ENCODE measurements at regions not wholly inside any gene's neighbourhood (a gene's known extent, or its start where the extent isn't known, plus 50 kb on each side); places are given as distances from the start of the nearest gene placed in this dataset.

DNA sequence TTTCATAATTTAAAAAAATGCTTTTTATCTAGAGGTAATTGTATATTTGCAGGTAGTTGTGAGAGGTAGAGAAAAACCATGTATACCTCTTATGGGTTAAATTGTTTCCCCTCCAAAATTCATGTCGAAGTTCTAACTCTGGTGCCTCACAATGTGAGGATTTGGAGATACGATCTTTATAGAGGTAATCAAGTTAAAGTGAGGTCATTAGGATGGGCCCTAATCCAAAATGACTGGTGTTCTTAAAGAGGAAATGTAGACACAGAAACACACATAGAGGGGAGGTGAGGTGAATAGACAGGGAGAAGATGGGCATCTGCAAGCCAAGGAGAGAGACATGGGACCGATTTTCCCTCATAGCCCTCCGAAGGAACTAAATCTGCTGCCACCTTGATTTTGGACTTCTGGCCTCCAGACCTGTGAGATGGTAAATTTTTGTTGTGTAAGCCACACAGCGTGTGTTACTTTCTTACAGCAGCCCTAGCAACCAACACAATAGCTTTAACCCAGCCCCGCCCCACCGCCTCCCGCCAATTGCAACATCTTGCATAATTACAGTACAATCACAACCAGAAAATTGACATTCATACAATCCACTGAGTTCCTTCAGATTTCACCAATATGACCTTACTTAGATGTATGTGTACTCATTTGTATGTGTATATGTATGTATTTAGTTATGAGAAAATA, 208.9 kb downstream of the MIB1 start:
- no peaks in the 10 kb centered on the region for H3K27me3 ChIP-seq
- H3K9me3 ChIP-seq, result no peaks in the 10 kb centered on the region
- intact Hi-C loops (cut with DNase I), result no loop called here
- H3K27ac ChIP-seq, result no peak overlapping the region
- no peaks in the 10 kb centered on the region for H3K4me1 ChIP-seq
- TF ChIP-seq, protein P1, sequence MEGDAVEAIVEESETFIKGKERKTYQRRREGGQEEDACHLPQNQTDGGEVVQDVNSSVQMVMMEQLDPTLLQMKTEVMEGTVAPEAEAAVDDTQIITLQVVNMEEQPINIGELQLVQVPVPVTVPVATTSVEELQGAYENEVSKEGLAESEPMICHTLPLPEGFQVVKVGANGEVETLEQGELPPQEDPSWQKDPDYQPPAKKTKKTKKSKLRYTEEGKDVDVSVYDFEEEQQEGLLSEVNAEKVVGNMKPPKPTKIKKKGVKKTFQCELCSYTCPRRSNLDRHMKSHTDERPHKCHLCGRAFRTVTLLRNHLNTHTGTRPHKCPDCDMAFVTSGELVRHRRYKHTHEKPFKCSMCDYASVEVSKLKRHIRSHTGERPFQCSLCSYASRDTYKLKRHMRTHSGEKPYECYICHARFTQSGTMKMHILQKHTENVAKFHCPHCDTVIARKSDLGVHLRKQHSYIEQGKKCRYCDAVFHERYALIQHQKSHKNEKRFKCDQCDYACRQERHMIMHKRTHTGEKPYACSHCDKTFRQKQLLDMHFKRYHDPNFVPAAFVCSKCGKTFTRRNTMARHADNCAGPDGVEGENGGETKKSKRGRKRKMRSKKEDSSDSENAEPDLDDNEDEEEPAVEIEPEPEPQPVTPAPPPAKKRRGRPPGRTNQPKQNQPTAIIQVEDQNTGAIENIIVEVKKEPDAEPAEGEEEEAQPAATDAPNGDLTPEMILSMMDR (IDR thresholded peaks at IDR 0.05), result no peak
- no peak for TF ChIP-seq POLR2A (IDR thresholded peaks at IDR 0.05)
- no peaks in the 10 kb centered on the region for H3K36me3 ChIP-seq
- H3K4me3 ChIP-seq, result no peak overlapping the region
- 73% methylated on average over 7 of the region's 8 CpGs for WGBS (ENCODE audit: insufficient coverage, low coverage, low lambda C conversion rate, missing lambda C conversion rate)
- DNase-seq (no peak), ATAC-seq (no peak)

DNA sequence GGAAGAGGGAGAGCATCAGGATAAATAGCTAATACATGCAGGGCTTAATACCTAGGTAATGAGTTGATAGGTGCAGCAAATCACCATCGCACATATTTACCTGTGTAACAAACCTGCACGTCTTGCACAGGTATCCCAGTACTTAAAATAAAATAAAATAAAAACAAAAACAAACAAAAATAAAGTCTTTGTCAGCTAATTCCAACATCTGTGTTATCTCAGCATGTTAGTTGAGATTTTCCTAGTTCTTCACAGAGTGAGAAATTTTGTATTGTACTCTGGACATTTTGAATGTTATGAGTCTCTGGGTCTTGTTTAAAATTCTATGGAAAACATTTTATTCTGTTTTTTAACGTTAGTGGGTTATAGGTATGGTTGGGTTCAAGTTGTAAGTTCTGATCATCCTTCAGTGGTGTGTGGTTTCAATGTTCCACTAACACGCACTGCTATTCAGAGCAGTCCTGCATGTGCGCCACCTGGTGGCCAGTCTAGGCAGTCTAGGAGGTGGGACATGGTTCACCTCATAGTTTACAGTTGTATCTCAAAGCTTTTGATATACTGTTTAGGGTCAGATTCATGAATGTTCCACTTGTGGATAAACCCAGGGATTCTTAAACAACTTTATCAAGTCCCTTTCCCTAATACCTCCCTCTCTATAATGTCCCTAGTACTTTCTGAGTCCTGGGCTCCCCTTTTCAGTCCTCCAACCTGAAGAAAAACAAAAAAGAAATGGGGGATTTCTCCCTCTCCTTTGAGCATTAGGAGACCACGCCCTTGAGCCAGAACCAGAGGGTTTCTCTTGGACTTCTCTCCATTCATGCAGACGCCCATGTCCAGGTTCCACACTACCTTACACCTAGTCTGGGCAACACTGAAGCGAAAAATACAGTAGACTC, 213.4 kb upstream of the GATA6 start:
- Histone ChIP-seq H3K4me3 (no peak overlapping the region), H3K36me3 (no peaks in the 10 kb centered on the region), H3K4me1 (no peaks in the 10 kb centered on the region), H3K27me3 (no peaks in the 10 kb centered on the region), H3K27ac (no peak overlapping the region), H3K9me3 (no peaks in the 10 kb centered on the region)
- DNase-seq (peak; percentile 83 to 87 (median 86)), ATAC-seq (peak; percentile 96 to 97 (median 97))
- TF ChIP-seq, protein P1 (IDR thresholded peaks at IDR 0.05), result peak; percentile 77 to 97 (median 96)
- no peak for TF ChIP-seq POLR2A (IDR thresholded peaks at IDR 0.05)
- intact Hi-C loops (cut with DNase I), result no loop called here
- 33% methylated on average over 8 of the region's 8 CpGs for WGBS (ENCODE audit: insufficient coverage, low coverage, low lambda C conversion rate, missing lambda C conversion rate)

DNA sequence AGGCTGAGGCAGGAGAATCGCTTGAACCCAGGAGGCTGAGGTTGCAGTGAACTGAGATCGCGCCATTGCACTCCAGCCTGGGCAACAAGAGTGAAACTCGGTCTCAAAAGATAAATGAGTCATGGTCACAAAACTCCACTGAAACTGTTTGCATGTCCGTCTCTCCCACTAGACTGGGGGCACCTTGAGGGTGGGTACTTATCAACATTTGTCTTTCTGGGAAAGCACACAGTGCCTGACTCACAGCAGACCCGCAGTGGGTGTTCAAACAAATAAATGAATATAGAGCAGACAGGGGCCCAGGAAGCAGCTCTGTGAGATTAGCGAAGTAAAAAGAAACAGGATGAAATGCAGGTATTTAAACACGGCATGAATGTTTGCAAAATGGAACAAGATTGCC, 211.1 kb upstream of the GATA6 start:
- no peak for ATAC-seq
- no peaks in the 10 kb centered on the region for H3K4me1 ChIP-seq
- H3K9me3 ChIP-seq, result no peaks in the 10 kb centered on the region
- no peak overlapping the region for H3K27ac ChIP-seq
- no peak overlapping the region for H3K4me3 ChIP-seq
- no peaks in the 10 kb centered on the region for H3K27me3 ChIP-seq
- no peak for DNase-seq
- TF ChIP-seq, protein P1 (IDR thresholded peaks at IDR 0.05), result no peak
- no peak for TF ChIP-seq POLR2A (IDR thresholded peaks at IDR 0.05)
- intact Hi-C loops (cut with DNase I), result no loop called here
- 76% methylated on average over 6 of the region's 8 CpGs for WGBS (ENCODE audit: insufficient coverage, low coverage, low lambda C conversion rate, missing lambda C conversion rate)
- H3K36me3 ChIP-seq, result no peaks in the 10 kb centered on the region

DNA sequence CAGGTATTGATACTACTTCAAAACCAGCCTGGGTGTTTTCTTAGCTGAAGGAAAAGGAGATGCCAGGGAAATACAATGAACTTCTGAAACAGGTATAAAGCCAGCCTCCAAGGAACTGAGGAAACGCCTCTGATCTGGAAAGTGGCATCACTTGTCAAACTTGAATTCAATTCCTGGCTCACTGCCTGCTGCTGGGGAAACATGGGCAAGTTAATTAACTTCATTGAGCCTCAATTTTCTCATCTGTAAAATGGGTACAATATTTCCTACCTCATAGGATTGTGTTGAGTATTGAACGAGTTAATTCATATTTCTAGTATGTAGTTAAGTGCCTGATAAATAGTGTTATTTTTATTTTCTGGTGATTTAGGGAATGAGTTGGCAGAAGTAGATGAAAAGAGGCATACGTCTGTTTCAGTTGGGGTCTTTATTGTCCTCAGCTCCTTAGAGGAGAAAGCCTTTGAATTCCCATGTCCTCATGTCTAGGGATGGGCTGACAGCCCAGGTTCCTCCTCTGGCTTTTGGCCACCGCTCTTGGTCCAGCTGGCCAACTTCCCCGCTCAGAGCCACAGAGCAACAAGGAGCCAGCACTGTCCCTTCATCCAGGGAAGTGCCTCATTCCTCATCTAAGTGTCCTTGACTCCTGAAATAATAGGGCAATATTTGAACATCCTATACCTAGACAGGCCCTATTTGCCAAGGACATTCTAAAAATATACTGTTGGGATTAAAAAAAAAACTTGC, 210.5 kb upstream of the GATA6 start:
- no peaks in the 10 kb centered on the region for H3K27me3 ChIP-seq
- H3K9me3 ChIP-seq, result no peaks in the 10 kb centered on the region
- no peak overlapping the region for H3K4me3 ChIP-seq
- TF ChIP-seq, protein P1 (IDR thresholded peaks at IDR 0.05), result no peak
- no peak for TF ChIP-seq POLR2A (IDR thresholded peaks at IDR 0.05)
- H3K36me3 ChIP-seq, result no peaks in the 10 kb centered on the region
- peak; percentile 63 to 92 (median 77) for ATAC-seq
- no peak overlapping the region for H3K27ac ChIP-seq
- intact Hi-C loops (cut with DNase I), result no loop called here
- H3K4me1 ChIP-seq, result no peaks in the 10 kb centered on the region
- DNase-seq, result peak; percentile 31 to 73 (median 72)
- 45% methylated on average over 5 of the region's 5 CpGs for WGBS (ENCODE audit: insufficient coverage, low coverage, low lambda C conversion rate, missing lambda C conversion rate)
